Heart left ventricle (tissue), 13 donors: ENCODE measurements at regions not wholly inside any gene's neighbourhood (a gene's known extent, or its start where the extent isn't known, plus 50 kb on each side); places are given as distances from the start of the nearest gene placed in this dataset.

Source experiments
- POLR2A ChIP-seq, 2 donors: fragments of 450-650 bp; IDR thresholded peaks; one replicate each; pipeline ENCODE4 v1.6.1; 2017; ENCODE audit warnings: antibody characterized with exemption in 2 of 2, mild to moderate bottlenecking in 2 of 2, moderate library complexity in 2 of 2
- TF ChIP-seq, protein P1 (sequence below), 12 donors: fragments of 200-600 bp; sonication (generic) in 4 of 12; IDR thresholded peaks; one replicate each; pipeline versions ENCODE4 v1.5.0 to v1.8.0; 2018 to 2022; ENCODE audit warnings: antibody characterized with exemption in 12 of 12, mild to moderate bottlenecking in 5 of 12
- donor health status: ischemic (EF 13 %, LVEDD 7.1; RV severe dilation, severe dysfunction).
- donor health status: DM: no; HTN: yes; CAD: no.
- donor health status: DM: no; HTN: no; CAD: no.
- donor health status: ischemic (EF 25% LVEDD 6.9; RV normal size, moderate dysfunction).
- donor health status: ischemic (EF 25% LVEDD 5.7; RV mildly dilated, moderate dysfunction).
- donor health status: ischemic (EF 35%, LVEDD 5.7; RV mildly dilated, moderate dysfunction).
- donor health status: nonischemic (EF 11% LVEDD 7.7; RV severe dilation, severe dysfunction).
- donor health status: DM: yes; HTN: yes; CAD: no.
- donor health status: PGD.
- donor health status: ischemic (EF 29% LVEDD 5.4; RV normal size, mild dysfunction).
- donor health status: nonischemic (EF 23%, LVEDD 6.1; RV moderate dilation, normal function).

DNA sequence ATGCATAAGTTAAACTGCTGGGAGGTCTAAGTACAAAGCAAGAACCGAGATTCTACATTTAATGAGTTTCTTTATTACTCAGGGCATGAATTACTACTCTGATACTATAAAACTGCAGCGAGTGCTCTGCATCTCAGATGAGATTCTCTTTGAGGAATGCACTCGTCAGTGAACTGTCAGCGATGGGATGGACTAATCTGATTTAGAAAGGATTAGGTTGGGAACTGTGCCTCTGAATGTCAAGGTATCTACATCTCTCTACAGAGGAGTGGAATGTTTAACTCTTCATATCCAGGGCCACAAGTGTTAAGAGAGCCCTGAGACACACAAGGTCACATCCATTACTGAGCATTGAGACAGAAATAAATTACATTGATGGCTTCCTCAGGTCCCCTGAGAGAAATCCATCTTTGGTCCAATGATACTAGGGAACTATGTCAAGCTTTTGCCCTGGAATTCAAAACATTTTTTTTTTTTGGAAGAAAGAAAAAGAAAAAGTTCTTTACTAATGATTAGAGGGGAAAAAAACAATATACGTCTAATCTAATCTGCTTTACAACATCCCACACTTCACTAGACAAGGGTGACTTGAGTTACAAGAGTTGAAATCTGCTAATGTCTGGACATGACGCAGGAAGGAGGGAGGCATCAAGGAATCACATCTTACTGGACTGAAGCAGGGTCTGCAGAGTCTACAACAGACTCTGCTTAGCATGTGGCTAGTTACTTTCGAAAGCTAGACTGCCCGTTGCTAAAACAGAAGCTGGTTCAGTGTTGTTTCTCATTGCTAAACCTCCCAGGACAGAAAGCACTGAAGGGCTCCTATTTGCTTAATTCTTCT is 270.0 kb upstream of the TLE4 start:
- TF ChIP-seq, protein P1, sequence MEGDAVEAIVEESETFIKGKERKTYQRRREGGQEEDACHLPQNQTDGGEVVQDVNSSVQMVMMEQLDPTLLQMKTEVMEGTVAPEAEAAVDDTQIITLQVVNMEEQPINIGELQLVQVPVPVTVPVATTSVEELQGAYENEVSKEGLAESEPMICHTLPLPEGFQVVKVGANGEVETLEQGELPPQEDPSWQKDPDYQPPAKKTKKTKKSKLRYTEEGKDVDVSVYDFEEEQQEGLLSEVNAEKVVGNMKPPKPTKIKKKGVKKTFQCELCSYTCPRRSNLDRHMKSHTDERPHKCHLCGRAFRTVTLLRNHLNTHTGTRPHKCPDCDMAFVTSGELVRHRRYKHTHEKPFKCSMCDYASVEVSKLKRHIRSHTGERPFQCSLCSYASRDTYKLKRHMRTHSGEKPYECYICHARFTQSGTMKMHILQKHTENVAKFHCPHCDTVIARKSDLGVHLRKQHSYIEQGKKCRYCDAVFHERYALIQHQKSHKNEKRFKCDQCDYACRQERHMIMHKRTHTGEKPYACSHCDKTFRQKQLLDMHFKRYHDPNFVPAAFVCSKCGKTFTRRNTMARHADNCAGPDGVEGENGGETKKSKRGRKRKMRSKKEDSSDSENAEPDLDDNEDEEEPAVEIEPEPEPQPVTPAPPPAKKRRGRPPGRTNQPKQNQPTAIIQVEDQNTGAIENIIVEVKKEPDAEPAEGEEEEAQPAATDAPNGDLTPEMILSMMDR (IDR thresholded peaks at IDR 0.05): no peak
- TF ChIP-seq POLR2A (IDR thresholded peaks at IDR 0.05): no peak
